ENCODE measurements at regions not wholly inside any gene's neighbourhood (a gene's known extent, or its start where the extent isn't known, plus 50 kb on each side); places are given as distances from the start of the nearest gene placed in this dataset.

- no peaks in the 10 kb centered on the region for H3K27me3 ChIP-seq (ENCODE audit: control insufficient read depth, insufficient read depth, low read length, poor library complexity, severe bottlenecking)
- no peaks in the 10 kb centered on the region for H3K9me3 ChIP-seq (ENCODE audit: control insufficient read depth, low read length)
- H3K9ac ChIP-seq (ENCODE audit: extremely low read depth, low read length, poor library complexity, severe bottlenecking): no peak overlapping the region
- Mint-ChIP-seq H3K4me1 (peaks cover 5% of the 10 kb centered on the region), H3K9me3 (no peaks in the 10 kb centered on the region), H3K4me3 (no peak overlapping the region), H3K36me3 (ENCODE audit: low read depth) (no peaks in the 10 kb centered on the region), H3K27me3 (ENCODE audit: insufficient read depth) (no peaks in the 10 kb centered on the region), H3K27ac (no peak overlapping the region)
- H3K36me3 ChIP-seq (ENCODE audit: control insufficient read depth, insufficient read depth, low read length): no peaks in the 10 kb centered on the region
- H3K4me3 ChIP-seq (ENCODE audit: low read length): no peak overlapping the region
- H3K4me1 ChIP-seq (ENCODE audit: control insufficient read depth, insufficient read depth, low read length): no peaks in the 10 kb centered on the region
- DNase-seq: no peak
- no peak for TF ChIP-seq CTCF (conservative IDR thresholded peaks at IDR 0.05)
- H3K27ac ChIP-seq (ENCODE audit: low read depth, low read length): no peak overlapping the region
- 78% methylated on average over 1 of the region's 2 CpGs; no CpG with 5 or more reads in 1 of the 2 experiments for WGBS, 2 experiments (ENCODE audit: insufficient coverage in 1 of 2, insufficient read length in 1 of 2)
Measured at GRCh38 chr15:46670258-46670657, 1035.4 kb downstream of the SQOR start.

- Histone ChIP-seq H3K9me3 (ENCODE audit: control insufficient read depth, low read length) (no peaks in the 10 kb centered on the region), H3K36me3 (ENCODE audit: control insufficient read depth, insufficient read depth, low read length) (no peaks in the 10 kb centered on the region), H3K4me1 (ENCODE audit: control insufficient read depth, insufficient read depth, low read length) (no peaks in the 10 kb centered on the region), H3K27me3 (ENCODE audit: control insufficient read depth, insufficient read depth, low read length, poor library complexity, severe bottlenecking) (no peaks in the 10 kb centered on the region), H3K27ac (ENCODE audit: low read depth, low read length) (no peak overlapping the region), H3K9ac (ENCODE audit: extremely low read depth, low read length, poor library complexity, severe bottlenecking) (no peak overlapping the region), H3K4me3 (ENCODE audit: low read length) (no peak overlapping the region)
- H3K4me1 Mint-ChIP-seq: peaks cover 5% of the 10 kb centered on the region
- no peaks in the 10 kb centered on the region for H3K27me3 Mint-ChIP-seq (ENCODE audit: insufficient read depth)
- WGBS, 2 experiments (ENCODE audit: insufficient coverage in 1 of 2, insufficient read length in 1 of 2): no CpG with 5 or more reads among the region's 1 CpG
- H3K27ac Mint-ChIP-seq: no peak overlapping the region
- no peak overlapping the region for H3K4me3 Mint-ChIP-seq
- no peaks in the 10 kb centered on the region for H3K9me3 Mint-ChIP-seq
- no peaks in the 10 kb centered on the region for H3K36me3 Mint-ChIP-seq (ENCODE audit: low read depth)
- TF ChIP-seq CTCF (conservative IDR thresholded peaks at IDR 0.05): no peak
- DNase-seq: no peak
Measured at GRCh38 chr15:46671336-46671735, 1036.5 kb downstream of the SQOR start.

- no peak overlapping the region for H3K9ac ChIP-seq (ENCODE audit: extremely low read depth, low read length, poor library complexity, severe bottlenecking)
- H3K27ac ChIP-seq (ENCODE audit: low read depth, low read length): no peak overlapping the region
- H3K4me1 ChIP-seq (ENCODE audit: control insufficient read depth, insufficient read depth, low read length): no peaks in the 10 kb centered on the region
- Mint-ChIP-seq H3K36me3 (ENCODE audit: low read depth) (no peaks in the 10 kb centered on the region), H3K27ac (no peak overlapping the region), H3K4me3 (no peak overlapping the region), H3K9me3 (no peaks in the 10 kb centered on the region), H3K4me1 (peaks cover 5% of the 10 kb centered on the region), H3K27me3 (ENCODE audit: insufficient read depth) (no peaks in the 10 kb centered on the region)
- no peak for DNase-seq
- no peak overlapping the region for H3K4me3 ChIP-seq (ENCODE audit: low read length)
- H3K9me3 ChIP-seq (ENCODE audit: control insufficient read depth, low read length): no peaks in the 10 kb centered on the region
- no peaks in the 10 kb centered on the region for H3K27me3 ChIP-seq (ENCODE audit: control insufficient read depth, insufficient read depth, low read length, poor library complexity, severe bottlenecking)
- no peak for TF ChIP-seq CTCF (conservative IDR thresholded peaks at IDR 0.05)
- H3K36me3 ChIP-seq (ENCODE audit: control insufficient read depth, insufficient read depth, low read length): no peaks in the 10 kb centered on the region
- 69 to 81% methylated on average over 4 to 5 of the region's 5 CpGs for WGBS, 2 experiments (ENCODE audit: insufficient coverage in 1 of 2, insufficient read length in 1 of 2)
Measured at GRCh38 chr15:46672041-46672440, 1037.2 kb downstream of the SQOR start.
